OCI-LY7 (cell line): ENCODE measurements at regions not wholly inside any gene's neighbourhood (a gene's known extent, or its start where the extent isn't known, plus 50 kb on each side); places are given as distances from the start of the nearest gene placed in this dataset.

ENCODE experiments used
- BruUV-seq: library from RNA; stranded (reverse); fragments of 400-500 nt; replicated peaks from 2 replicates; lab custom pipeline; 2021; lab: Mats Ljungman, UMichigan
- CTCF ChIA-PET: fragments of 300-600 bp; sonication (Branson Sonifier 250); formaldehyde crosslinking; loops from one replicate; lab custom pipeline; 2022; ENCODE audit warnings: antibody characterized with exemption; ENCODE audit not compliant: unreplicated experiment; lab: Charles Lee
- POLR2A ChIA-PET: fragments of 300-600 bp; sonication (Branson Sonifier 250); formaldehyde crosslinking; loops from one replicate; lab custom pipeline; 2022; ENCODE audit warnings: antibody characterized with exemption; lab: Charles Lee
- DNase-seq: peaks from one replicate; pipeline ENCODE4 v3.0.0-alpha.2; 2015; ENCODE audit warnings: low spot score
- H2AFZ ChIP-seq: fragments of 200-600 bp; sonication (generic), shearing (Covaris generic); 2 replicates; pipeline ENCODE4 v1.6.1; 2014; ENCODE audit warnings: mild to moderate bottlenecking, antibody characterized with exemption, low read length, moderate library complexity
- H3K27ac ChIP-seq: fragments of 200-600 bp; sonication (generic); 2 replicates; pipeline ENCODE4 v1.5.1; 2014; ENCODE audit warnings: mixed run types, low read depth, mild to moderate bottlenecking, moderate library complexity, low read length, inconsistent platforms; ENCODE audit not compliant: poor library complexity, severe bottlenecking
- H3K36me3 ChIP-seq: fragments of 200-600 bp; sonication (generic); 2 replicates; pipeline ENCODE4 v1.6.1; 2014; ENCODE audit warnings: mild to moderate bottlenecking, antibody characterized with exemption, low read length, moderate library complexity, mixed read lengths; ENCODE audit not compliant: insufficient read depth
- H3K4me1 ChIP-seq: fragments of 200-600 bp; sonication (generic); 2 replicates; pipeline ENCODE4 v1.5.1; 2014; ENCODE audit warnings: mild to moderate bottlenecking, low read length; ENCODE audit not compliant: insufficient read depth, poor library complexity, severe bottlenecking
- H3K4me2 ChIP-seq: fragments of 200-600 bp; sonication (generic); 2 replicates; pipeline ENCODE4 v1.6.1; 2014; ENCODE audit warnings: mild to moderate bottlenecking, low read length
- H3K4me3 ChIP-seq: fragments of 200-600 bp; sonication (generic); 2 replicates; pipeline ENCODE4 v1.5.1; 2014; ENCODE audit warnings: mild to moderate bottlenecking, low read depth, low read length; ENCODE audit not compliant: poor library complexity, severe bottlenecking
- H3K79me2 ChIP-seq: fragments of 200-600 bp; sonication (generic); 2 replicates; pipeline ENCODE4 v1.6.1; 2016; ENCODE audit warnings: low read depth, mild to moderate bottlenecking, low read length, moderate library complexity, mixed read lengths; ENCODE audit not compliant: insufficient read depth
- H3K9me2 ChIP-seq: fragments of 200-600 bp; sonication (generic); 2 replicates; pipeline ENCODE4 v1.6.1; 2016; ENCODE audit warnings: mild to moderate bottlenecking, low read length, mixed read lengths; ENCODE audit not compliant: insufficient read depth
- H3K9me3 ChIP-seq: fragments of 200-600 bp; sonication (generic); 2 replicates; pipeline ENCODE4 v1.6.1; 2014; ENCODE audit warnings: mild to moderate bottlenecking, mixed run types, low read length, mixed read lengths
- H4K20me1 ChIP-seq: fragments of 200-600 bp; sonication (generic); 2 replicates; pipeline ENCODE4 v1.6.1; 2014; ENCODE audit warnings: mild to moderate bottlenecking, antibody characterized with exemption, low read length, moderate library complexity, mixed read lengths; ENCODE audit not compliant: insufficient read depth
- EZH2phosphoT487 ChIP-seq: fragments of 200-600 bp; sonication (generic); IDR thresholded peaks from 2 replicates; pipeline ENCODE4 v1.6.1; 2018; ENCODE audit warnings: low read depth, borderline replicate concordance, mild to moderate bottlenecking, mixed run types, antibody characterized with exemption, low read length, moderate library complexity, mixed read lengths
- intact Hi-C: fragments of 100-400 bp; cut with micrococcal nuclease; formaldehyde crosslinking; loops from one replicate; pipeline ENCODE4 v1.10.0; 2022; ENCODE audit not compliant: unreplicated experiment
- TF ChIP-seq, protein P1 (sequence below): fragments of 200-600 bp; sonication (generic); conservative IDR thresholded peaks from 2 replicates; pipeline ENCODE4 v1.5.1; 2014; ENCODE audit warnings: mild to moderate bottlenecking, antibody characterized with exemption, low read length, moderate library complexity, mixed read lengths

DNA sequence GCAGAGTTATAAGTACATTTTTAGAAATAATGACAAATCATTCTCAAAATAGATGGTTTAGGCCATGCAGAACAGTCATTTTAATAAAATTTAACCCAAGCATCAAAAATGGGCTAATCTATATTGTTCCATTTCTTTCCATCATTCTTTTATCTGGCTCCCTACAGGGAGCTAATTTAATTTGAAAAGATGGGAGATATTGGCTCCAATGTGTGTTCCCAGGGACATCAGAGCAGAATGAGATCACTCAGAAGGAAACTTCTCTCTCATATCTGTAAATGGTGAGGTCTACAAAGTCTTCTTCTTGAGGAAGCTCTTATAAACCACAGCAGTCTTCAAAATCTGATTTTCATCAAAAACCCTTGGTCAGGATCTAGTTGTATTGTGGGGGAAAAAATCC lies 119.4 kb upstream of the RAB6C start:
- CTCF ChIA-PET = no interaction called here
- Histone ChIP-seq H3K4me3 (no peak overlapping the region), H3K9me3 (no peaks in the 10 kb centered on the region), H2AFZ (no peak overlapping the region), H3K36me3 (no peaks in the 10 kb centered on the region), H3K79me2 (no peaks in the 10 kb centered on the region), H3K27ac (no peak overlapping the region), H3K4me1 (no peaks in the 10 kb centered on the region), H4K20me1 (no peaks in the 10 kb centered on the region), H3K9me2 (no peaks in the 10 kb centered on the region), H3K4me2 (no peak overlapping the region)
- TF ChIP-seq, protein P1, sequence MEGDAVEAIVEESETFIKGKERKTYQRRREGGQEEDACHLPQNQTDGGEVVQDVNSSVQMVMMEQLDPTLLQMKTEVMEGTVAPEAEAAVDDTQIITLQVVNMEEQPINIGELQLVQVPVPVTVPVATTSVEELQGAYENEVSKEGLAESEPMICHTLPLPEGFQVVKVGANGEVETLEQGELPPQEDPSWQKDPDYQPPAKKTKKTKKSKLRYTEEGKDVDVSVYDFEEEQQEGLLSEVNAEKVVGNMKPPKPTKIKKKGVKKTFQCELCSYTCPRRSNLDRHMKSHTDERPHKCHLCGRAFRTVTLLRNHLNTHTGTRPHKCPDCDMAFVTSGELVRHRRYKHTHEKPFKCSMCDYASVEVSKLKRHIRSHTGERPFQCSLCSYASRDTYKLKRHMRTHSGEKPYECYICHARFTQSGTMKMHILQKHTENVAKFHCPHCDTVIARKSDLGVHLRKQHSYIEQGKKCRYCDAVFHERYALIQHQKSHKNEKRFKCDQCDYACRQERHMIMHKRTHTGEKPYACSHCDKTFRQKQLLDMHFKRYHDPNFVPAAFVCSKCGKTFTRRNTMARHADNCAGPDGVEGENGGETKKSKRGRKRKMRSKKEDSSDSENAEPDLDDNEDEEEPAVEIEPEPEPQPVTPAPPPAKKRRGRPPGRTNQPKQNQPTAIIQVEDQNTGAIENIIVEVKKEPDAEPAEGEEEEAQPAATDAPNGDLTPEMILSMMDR = no peak
- TF ChIP-seq EZH2phosphoT487 = no peak
- POLR2A ChIA-PET = no interaction called here
- DNase-seq = no peak
- no TSS peak for BruUV-seq
- intact Hi-C loops = no loop called here

DNA sequence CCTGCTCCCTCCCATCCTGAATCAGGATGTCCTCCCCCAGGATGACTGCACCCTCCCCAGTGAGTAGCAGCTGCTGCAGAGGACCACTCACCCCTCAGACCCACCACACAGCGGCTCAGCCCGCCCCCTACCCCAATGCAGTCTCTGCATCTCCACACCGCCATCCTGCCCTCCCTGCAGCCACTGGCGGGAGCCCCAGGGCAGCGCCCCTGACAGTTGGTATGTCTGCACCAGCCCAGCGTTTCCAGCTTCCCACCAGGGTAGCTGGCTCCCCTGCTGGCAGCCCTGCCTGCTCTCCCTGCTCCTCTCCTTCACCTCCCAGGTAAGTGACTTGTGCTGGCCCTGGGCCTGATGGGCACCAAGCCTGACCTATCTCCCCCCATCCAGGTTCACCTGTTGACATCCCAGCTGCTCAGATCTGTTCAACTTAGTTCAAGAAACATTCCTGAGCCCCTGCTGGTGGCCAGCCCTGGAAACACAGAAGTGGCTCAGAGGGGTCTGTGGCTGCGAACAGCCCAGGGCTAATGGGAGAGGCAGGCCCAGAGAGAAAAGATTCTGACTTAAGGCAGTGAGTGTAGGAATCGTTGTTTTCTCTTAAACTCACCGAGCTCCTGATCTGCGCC lies 117.7 kb upstream of the RAB6C start:
- Histone ChIP-seq H2AFZ (no peak overlapping the region), H3K4me2 (no peak overlapping the region), H3K9me3 (no peaks in the 10 kb centered on the region), H3K4me1 (no peaks in the 10 kb centered on the region), H3K36me3 (no peaks in the 10 kb centered on the region), H3K9me2 (no peaks in the 10 kb centered on the region), H3K4me3 (no peak overlapping the region), H3K27ac (no peak overlapping the region), H4K20me1 (no peaks in the 10 kb centered on the region), H3K79me2 (no peaks in the 10 kb centered on the region)
- intact Hi-C loops = no loop called here
- no peak for DNase-seq
- ChIA-PET CTCF (no interaction called here), POLR2A (no interaction called here)
- no TSS peak for BruUV-seq
- TF ChIP-seq, protein P1 = no peak
- TF ChIP-seq EZH2phosphoT487 = no peak

DNA sequence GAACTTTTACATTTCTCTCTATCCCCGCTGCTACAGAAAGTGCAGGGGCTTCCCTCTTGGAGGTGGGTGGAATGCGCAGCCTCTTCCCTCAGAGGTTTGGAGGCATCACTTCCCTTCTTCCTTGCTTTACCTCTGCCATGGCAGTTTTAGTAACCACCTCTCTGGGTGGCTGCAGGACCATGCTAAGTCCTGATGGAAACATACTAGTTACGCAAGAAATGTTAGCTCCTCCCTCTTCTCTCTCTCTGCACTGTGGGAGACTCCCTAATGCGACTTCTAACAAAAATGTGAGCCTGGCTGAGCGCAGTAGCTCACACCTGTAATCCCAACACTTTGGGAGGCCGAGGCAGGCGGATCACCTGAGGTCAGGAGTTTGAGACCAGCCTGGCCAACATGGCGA lies 116.8 kb upstream of the RAB6C start:
- H3K27ac ChIP-seq = no peak overlapping the region
- no peak for DNase-seq
- TF ChIP-seq, protein P1 = no peak
- no peak for TF ChIP-seq EZH2phosphoT487
- no peak overlapping the region for H3K4me2 ChIP-seq
- no peaks in the 10 kb centered on the region for H3K9me3 ChIP-seq
- H3K36me3 ChIP-seq = no peaks in the 10 kb centered on the region
- no TSS peak for BruUV-seq
- POLR2A ChIA-PET = no interaction called here
- H3K79me2 ChIP-seq = no peaks in the 10 kb centered on the region
- CTCF ChIA-PET = no interaction called here
- no peaks in the 10 kb centered on the region for H3K9me2 ChIP-seq
- H3K4me1 ChIP-seq = no peaks in the 10 kb centered on the region
- no peak overlapping the region for H3K4me3 ChIP-seq
- no peak overlapping the region for H2AFZ ChIP-seq
- H4K20me1 ChIP-seq = no peaks in the 10 kb centered on the region
- intact Hi-C loops = no loop called here
